Fibroblast of lung (primary cell): ENCODE measurements at regions not wholly inside any gene's neighbourhood (a gene's known extent, or its start where the extent isn't known, plus 50 kb on each side); places are given as distances from the start of the nearest gene placed in this dataset.

Experiments used
- DNase-seq, 2 donors: peaks; one replicate each; pipeline versions ENCODE4 v3.0.0 to v3.0.0-alpha.2; 2010; ENCODE audit warnings: low read depth in 2 of 2
- H2AFZ ChIP-seq: 2 replicates; pipeline ENCODE4 v1.5.1; 2012; ENCODE audit warnings: low read length, control low read depth, inconsistent platforms
- H3K27ac ChIP-seq: 2 replicates; pipeline ENCODE4 v1.5.1; 2011; ENCODE audit warnings: low read length, control low read depth; ENCODE audit not compliant: insufficient read depth
- H3K27me3 ChIP-seq: 2 replicates; pipeline ENCODE4 v1.5.1; 2011; ENCODE audit warnings: mild to moderate bottlenecking, low read length; ENCODE audit not compliant: control insufficient read depth, insufficient read depth
- H3K36me3 ChIP-seq: 2 replicates; pipeline ENCODE4 v1.5.1; 2011; ENCODE audit warnings: low read length; ENCODE audit not compliant: control insufficient read depth, insufficient read depth
- H3K4me1 ChIP-seq: 2 replicates; pipeline ENCODE4 v1.5.1; 2011; ENCODE audit warnings: low read length; ENCODE audit not compliant: control insufficient read depth, insufficient read depth; ENCODE audit errors: extremely low read depth
- H3K4me2 ChIP-seq: 2 replicates; pipeline ENCODE4 v1.5.1; 2011; ENCODE audit warnings: low read length, control low read depth; ENCODE audit not compliant: insufficient read depth; ENCODE audit errors: extremely low read depth
- H3K4me3 ChIP-seq, 4 experiments: fragments of 200-600 bp in 1 of 4; sonication (generic) in 1 of 4; replicated peaks in 1 of 4; 2 replicates each; pipeline ENCODE4 v1.5.1; 2011 to 2016; ENCODE audit warnings: low read length in 4 of 4, low read depth in 3 of 4, mild to moderate bottlenecking in 3 of 4, control low read depth in 2 of 4, inconsistent platforms in 1 of 4, mixed read lengths in 1 of 4; ENCODE audit not compliant: insufficient read depth in 1 of 4; ENCODE audit errors: control extremely low read depth in 1 of 4
- H3K79me2 ChIP-seq: 2 replicates; pipeline ENCODE4 v1.5.1; 2012; ENCODE audit warnings: mild to moderate bottlenecking, low read length, inconsistent platforms; ENCODE audit not compliant: control insufficient read depth, insufficient read depth
- H3K9ac ChIP-seq: 2 replicates; pipeline ENCODE4 v1.5.1; 2011; ENCODE audit warnings: mild to moderate bottlenecking, low read length, control low read depth; ENCODE audit not compliant: insufficient read depth
- H3K9me3 ChIP-seq: 2 replicates; pipeline ENCODE4 v1.5.1; 2012; ENCODE audit warnings: low read depth, low read length; ENCODE audit not compliant: control insufficient read depth, insufficient read depth
- H4K20me1 ChIP-seq: 2 replicates; pipeline ENCODE4 v1.5.1; 2011; ENCODE audit warnings: low read length; ENCODE audit not compliant: control insufficient read depth, insufficient read depth; ENCODE audit errors: extremely low read depth
- CTCF ChIP-seq, 2 donors: IDR thresholded peaks in 1 of 2; conservative IDR thresholded peaks in 1 of 2; 1 replicate in 1 of 2; 2 replicates in 1 of 2; pipeline ENCODE4 v1.5.1; 2011 to 2012; ENCODE audit warnings: low read length in 2 of 2, control low read depth in 1 of 2, inconsistent platforms in 1 of 2, low read depth in 1 of 2, mild to moderate bottlenecking in 1 of 2
- EZH2 ChIP-seq: IDR thresholded peaks from 2 replicates; pipeline ENCODE4 v1.5.1; 2012; ENCODE audit warnings: low read length, control low read depth, mild to moderate bottlenecking; ENCODE audit errors: missing control alignments

GRCh38 chr16:18059089-18059488, 277.4 kb downstream of the NPIPA8 start:
- H4K20me1 ChIP-seq: no peaks in the 10 kb centered on the region
- H3K27me3 ChIP-seq: no peaks in the 10 kb centered on the region
- H3K27ac ChIP-seq: no peak overlapping the region
- no peaks in the 10 kb centered on the region for H3K36me3 ChIP-seq
- no peaks in the 10 kb centered on the region for H3K9me3 ChIP-seq
- no peak overlapping the region for H3K9ac ChIP-seq
- no peak overlapping the region for H3K4me2 ChIP-seq
- no peak for DNase-seq
- no peaks in the 10 kb centered on the region for H3K79me2 ChIP-seq
- H3K4me3 ChIP-seq: no peak overlapping the region
- no peak overlapping the region for H2AFZ ChIP-seq
- no peak for TF ChIP-seq CTCF (conservative IDR thresholded peaks at IDR 0.05 in 1 of 2, IDR thresholded peaks at IDR 0.05 in 1 of 2; ENCODE audit: low read depth in 1 of 2, low read length in 2 of 2)
- no peak for TF ChIP-seq EZH2
- H3K4me1 ChIP-seq: no peaks in the 10 kb centered on the region

GRCh38 chr16:18055411-18055916, 281.1 kb downstream of the NPIPA8 start:
- no peaks in the 10 kb centered on the region for H3K27me3 ChIP-seq
- no peaks in the 10 kb centered on the region for H3K79me2 ChIP-seq
- H3K4me2 ChIP-seq: no peak overlapping the region
- TF ChIP-seq EZH2 (no peak), CTCF (conservative IDR thresholded peaks at IDR 0.05 in 1 of 2, IDR thresholded peaks at IDR 0.05 in 1 of 2; ENCODE audit: low read depth in 1 of 2, low read length in 2 of 2) (no peak)
- no peak overlapping the region for H2AFZ ChIP-seq
- H3K9ac ChIP-seq: no peak overlapping the region
- H4K20me1 ChIP-seq: no peaks in the 10 kb centered on the region
- H3K4me1 ChIP-seq: no peaks in the 10 kb centered on the region
- no peaks in the 10 kb centered on the region for H3K9me3 ChIP-seq
- no peak overlapping the region for H3K27ac ChIP-seq
- DNase-seq: no peak
- H3K36me3 ChIP-seq: no peaks in the 10 kb centered on the region
- no peak overlapping the region for H3K4me3 ChIP-seq

- H3K4me2 ChIP-seq: no peak overlapping the region
- no peaks in the 10 kb centered on the region for H3K36me3 ChIP-seq
- TF ChIP-seq EZH2: no peak
- no peak overlapping the region for H3K27ac ChIP-seq
- no peak overlapping the region for H3K9ac ChIP-seq
- no peaks in the 10 kb centered on the region for H3K79me2 ChIP-seq
- H3K27me3 ChIP-seq: no peaks in the 10 kb centered on the region
- H4K20me1 ChIP-seq: no peaks in the 10 kb centered on the region
- no peak for DNase-seq
- H3K4me3 ChIP-seq: no peak overlapping the region
- H3K9me3 ChIP-seq: no peaks in the 10 kb centered on the region
- H2AFZ ChIP-seq: no peak overlapping the region
- H3K4me1 ChIP-seq: no peaks in the 10 kb centered on the region
These were observed 285.8 kb downstream of the NPIPA8 start for GRCh38 chr16:18050777-18051176.
